COLO829 (cell line): ENCODE measurements at regions not wholly inside any gene's neighbourhood (a gene's known extent, or its start where the extent isn't known, plus 50 kb on each side); places are given as distances from the start of the nearest gene placed in this dataset.
"Not testable (repeated sequence)": the region's sequence is repeated elsewhere in the genome, so short reads cannot be mapped to it uniquely, and the experiment has no call there.

Experiments
- DNase-seq: peaks from one replicate; pipeline ENCODE4 v3.0.0; 2012; ENCODE audit warnings: low spot score

- no peak for DNase-seq
Measured at GRCh38 chr9:87375397-87376073, 122.1 kb upstream of the DAPK1 start.

GRCh38 chr9:87378676-87379075 lies 119.0 kb upstream of the DAPK1 start:
- DNase-seq = no peak

- no peak for DNase-seq
Measured at GRCh38 chr9:87379300-87379699, 118.4 kb upstream of the DAPK1 start.

- DNase-seq = no peak
Measured at GRCh38 chr9:87381050-87381711, 116.5 kb upstream of the DAPK1 start.

GRCh38 chr9:87381746-87382145 lies 115.9 kb upstream of the DAPK1 start:
- no peak for DNase-seq

- DNase-seq = no peak
Measured at GRCh38 chr9:87382900-87383299, 114.8 kb upstream of the DAPK1 start.

- DNase-seq = no peak
Measured at GRCh38 chr9:87383344-87384150, 114.1 kb upstream of the DAPK1 start.

GRCh38 chr9:87386490-87387025 lies 111.1 kb upstream of the DAPK1 start:
- DNase-seq = no peak

GRCh38 chr9:87387351-87388011 lies 110.2 kb upstream of the DAPK1 start:
- DNase-seq = no peak

- not testable (repeated sequence) for DNase-seq
Measured at GRCh38 chr9:87388708-87389107, 109.0 kb upstream of the DAPK1 start.

GRCh38 chr9:87389936-87390335 lies 107.7 kb upstream of the DAPK1 start:
- no peak for DNase-seq

- DNase-seq = no peak
Measured at GRCh38 chr9:87390361-87390760, 107.3 kb upstream of the DAPK1 start.

- DNase-seq = peak; percentile 89
Measured at GRCh38 chr9:87392086-87392485, 105.6 kb upstream of the DAPK1 start.

GRCh38 chr9:87393706-87394230 lies 103.9 kb upstream of the DAPK1 start:
- DNase-seq = no peak

- DNase-seq = no peak
Measured at GRCh38 chr9:87395804-87396479, 101.7 kb upstream of the DAPK1 start.

GRCh38 chr9:87401681-87402080 lies 96.0 kb upstream of the DAPK1 start:
- DNase-seq = no peak

GRCh38 chr9:87402537-87402936 lies 95.1 kb upstream of the DAPK1 start:
- DNase-seq = no peak

GRCh38 chr9:87405677-87406542 lies 91.8 kb upstream of the DAPK1 start:
- no peak for DNase-seq

GRCh38 chr9:87406543-87407166 lies 91.0 kb upstream of the DAPK1 start:
- DNase-seq = no peak
